Right forelimb (tissue), 1 donor: ENCODE measurements at regions not wholly inside any gene's neighbourhood (a gene's known extent, or its start where the extent isn't known, plus 50 kb on each side); places are given as distances from the start of the nearest gene placed in this dataset.
A peak's percentile ranks its signal among the peaks of the same experiment; 100 is the strongest.
"Not testable (repeated sequence)": the region's sequence is repeated elsewhere in the genome, so short reads cannot be mapped to it uniquely, and the experiment has no call there.

Experiments used
- DNase-seq: peaks from one replicate; pipeline ENCODE4 v3.0.0-alpha.2; 2018

DNA sequence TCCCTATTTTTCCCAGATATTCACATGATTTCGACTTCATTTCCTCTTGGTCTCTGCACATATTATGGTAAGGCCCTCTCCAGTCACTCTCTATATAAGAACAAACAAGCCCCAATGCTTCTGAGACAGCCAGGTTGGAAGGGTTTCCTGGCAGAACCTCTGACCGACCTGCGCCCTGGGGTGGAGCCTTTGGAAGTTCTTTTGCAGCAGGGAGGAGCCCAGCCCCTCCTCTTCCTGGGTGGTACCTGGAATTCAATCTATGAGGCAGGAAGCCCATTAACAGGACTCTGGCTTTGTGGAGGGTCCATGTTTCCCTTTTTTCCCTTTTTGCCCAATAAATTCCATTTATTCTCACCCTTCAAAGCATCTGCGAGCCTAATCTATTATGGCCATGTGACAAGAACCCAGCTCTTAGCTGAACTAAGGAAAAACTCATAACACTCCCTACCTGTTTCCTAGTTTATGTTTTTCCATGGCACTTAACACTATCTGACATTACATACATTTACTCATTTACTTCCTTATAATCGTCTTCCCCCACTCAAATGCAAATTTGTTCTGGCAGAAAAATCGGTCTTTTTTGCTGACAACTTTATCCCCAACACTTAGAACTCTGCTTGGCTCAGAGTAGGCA, 92.5 kb upstream of the FRMD4A start:
- DNase-seq = no peak

DNA sequence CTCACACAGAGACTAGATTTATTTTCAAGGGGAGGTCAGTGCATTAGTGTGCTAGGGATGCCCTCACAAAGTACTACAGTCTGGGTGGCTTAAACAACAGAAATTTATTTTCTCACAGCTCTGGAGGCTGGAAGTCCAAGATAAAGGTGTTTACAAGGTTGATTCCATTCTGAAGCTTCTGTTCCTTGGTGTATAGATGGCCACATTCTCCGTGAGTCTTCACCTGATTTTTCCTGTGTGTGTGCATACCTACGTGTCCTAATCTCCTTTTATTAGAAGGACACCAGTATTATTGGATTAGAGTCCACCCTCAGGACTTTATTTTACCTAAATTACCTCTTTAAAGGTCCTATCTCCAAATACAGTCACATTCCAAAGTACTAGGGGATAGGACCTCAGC, 91.7 kb upstream of the FRMD4A start:
- DNase-seq = no peak

DNA sequence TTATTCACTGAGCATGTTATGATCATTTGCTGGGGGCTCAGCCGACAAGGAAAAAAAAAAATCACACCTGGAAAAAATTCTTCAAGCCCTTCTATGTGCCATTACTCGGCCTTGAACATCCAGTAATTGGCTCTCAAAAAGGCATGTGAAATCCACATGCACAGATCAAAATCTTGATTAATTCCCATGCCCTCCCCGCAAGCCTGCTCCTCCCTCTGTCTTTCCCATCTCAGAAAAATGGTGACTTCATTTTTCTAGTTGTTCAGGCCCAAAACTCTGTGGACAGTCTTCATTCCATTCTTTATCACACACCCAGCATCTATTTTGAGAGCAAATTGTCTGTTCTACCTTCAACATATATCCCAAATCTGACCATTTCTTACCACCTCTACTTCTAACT, 91.2 kb upstream of the FRMD4A start:
- DNase-seq = no peak

DNA sequence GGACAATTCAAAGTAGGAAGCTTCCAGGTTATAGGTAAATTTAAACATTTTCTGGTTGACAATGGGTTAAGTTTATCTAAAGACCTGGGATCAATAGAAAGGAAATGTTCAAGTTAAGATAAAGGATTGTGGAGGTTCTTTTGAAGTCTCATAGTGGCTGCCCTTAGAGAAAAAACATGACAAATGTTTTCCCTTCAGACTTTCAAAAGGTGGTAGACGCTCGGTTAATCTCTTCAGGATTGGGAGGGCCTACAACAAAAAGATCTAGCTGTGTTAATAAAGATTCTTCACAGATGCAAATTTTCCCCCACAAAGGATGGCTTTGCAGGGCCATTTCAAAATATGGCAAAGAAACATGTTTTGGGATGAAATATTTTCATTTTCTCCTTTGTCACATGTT, 86.6 kb upstream of the FRMD4A start:
- not testable (repeated sequence) for DNase-seq

DNA sequence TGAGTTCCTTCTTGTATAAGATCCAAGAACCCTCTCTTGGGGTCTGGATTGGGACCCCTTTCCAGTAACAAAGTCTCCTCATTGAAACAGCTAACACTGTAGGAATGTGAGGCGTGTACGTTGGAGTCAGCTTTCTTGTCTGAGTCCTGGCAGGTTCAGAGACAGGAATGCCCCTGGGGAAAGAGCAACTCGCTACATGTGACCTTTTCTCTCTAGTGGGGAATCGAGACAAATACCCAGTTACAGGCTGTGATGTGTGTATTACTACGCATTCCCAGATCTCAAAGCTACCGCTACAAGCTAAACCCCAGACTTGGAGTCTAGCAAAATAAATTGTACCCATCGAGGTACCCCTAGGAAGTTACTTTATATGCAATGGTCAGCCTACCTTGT, 85.6 kb upstream of the FRMD4A start:
- no peak for DNase-seq

DNA sequence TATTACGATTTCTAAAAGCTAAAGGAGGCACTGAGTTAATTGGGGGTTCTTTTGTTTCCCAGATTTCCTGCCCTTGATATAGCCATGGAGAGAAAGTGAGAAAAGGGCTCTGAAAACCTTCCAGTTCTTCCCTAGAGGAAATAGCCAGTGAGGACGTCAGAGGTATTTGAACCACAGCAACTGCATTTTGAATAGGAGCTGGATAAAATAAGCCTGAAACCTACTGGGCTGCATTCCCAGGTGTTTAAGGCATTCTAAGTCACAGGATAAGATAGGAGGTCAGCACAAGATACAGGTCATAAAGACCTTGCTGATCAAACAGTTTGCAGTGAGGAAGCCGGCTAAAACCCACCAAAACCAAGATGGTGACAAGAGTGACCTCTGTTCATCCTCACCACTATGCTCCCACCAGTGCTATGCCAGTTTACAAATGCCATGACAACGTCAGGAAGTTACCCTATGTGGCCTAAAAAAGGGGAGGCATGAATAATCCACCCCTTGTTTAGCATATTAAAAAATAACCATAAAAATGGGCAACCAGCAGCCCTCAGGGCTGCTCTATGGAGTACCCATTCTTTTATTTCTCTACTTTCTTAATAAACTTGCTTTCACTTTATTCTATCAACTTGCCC, 85.1 kb upstream of the FRMD4A start:
- DNase-seq = no peak

DNA sequence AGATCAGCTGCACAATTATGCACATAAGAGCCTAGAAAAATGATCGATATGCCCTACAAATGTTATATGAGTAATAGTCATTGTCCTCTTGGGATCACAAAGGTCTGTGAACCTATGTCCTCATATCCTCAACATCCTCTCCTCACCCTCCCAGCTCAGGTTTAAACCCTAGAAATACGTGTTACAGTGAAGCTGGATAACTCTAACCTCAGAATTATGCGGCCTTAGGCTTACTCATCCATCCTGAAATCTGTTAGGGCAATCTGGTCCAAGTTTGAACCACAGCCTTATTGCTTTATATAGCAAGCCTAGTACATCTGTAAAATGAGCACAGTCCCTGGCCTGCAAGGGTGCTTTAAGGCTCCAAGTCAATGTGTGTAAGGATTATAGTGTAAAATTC, 84.2 kb upstream of the FRMD4A start:
- DNase-seq = no peak

DNA sequence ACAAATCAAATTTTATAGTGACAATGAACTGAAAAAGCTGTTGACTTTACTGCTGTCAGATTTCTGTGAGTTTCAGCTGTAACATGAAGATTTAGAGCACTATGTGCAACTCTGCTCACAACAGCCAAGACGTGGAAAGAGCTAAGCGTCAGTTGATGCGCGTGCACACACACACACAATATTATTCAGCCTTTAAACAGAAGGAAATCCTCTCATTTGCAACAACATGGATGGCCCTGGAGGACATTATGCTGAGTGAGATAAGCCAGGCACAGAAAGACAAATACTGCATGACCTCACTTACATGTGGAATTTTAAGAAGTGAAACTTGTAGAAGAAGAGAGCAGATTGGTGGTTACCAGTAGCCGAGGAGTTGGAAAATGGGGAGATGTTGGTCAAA, 82.8 kb upstream of the FRMD4A start:
- DNase-seq = no peak

DNA sequence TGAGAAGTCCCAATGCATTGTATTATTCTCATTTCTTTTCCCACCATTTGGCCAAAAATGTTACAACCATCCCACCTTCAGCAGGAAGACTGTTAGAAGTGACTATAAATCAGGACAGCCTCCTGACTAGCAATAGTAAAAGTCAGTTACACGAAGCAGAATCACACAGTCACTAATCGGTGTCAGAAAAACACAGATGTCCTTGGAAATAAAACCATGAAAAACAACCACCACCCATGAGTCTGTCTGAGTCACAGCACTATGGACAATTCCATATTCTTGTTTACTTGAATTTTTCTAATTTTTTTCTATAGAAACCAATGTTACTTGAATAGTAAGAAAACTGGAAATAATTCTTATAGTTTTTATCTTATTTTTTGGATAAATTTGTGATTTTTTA, 81.9 kb upstream of the FRMD4A start:
- no peak for DNase-seq

DNA sequence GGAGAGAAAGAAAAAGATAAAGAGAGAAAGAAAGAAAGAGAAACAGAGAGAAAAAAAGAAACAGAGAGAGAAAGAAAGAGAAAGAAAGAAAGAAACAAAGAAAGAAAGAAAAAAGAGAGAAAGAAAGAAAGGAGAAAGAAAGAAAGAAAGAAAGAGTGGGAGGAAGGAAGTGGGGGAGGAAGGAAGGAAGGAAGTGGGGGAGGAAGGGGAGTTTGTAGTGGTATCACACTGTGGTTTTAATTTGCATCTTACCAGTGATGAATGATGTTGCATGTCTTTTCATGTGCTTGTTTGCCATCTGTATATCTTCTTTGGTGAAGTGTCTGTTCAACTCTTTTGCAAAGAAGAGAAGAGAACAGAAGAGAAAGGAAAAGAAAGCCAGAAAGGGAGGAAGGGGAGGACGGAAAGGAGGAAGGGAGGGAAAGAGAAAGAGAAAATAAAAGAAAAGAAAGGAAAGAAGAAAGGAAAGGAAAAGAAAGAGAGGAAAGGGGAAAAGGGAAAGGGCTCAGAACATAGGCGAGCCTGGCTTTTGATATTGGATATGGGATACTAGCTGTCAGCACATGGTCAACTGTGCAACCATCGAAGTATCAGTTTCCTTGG, 79.2 kb upstream of the FRMD4A start:
- no peak for DNase-seq

DNA sequence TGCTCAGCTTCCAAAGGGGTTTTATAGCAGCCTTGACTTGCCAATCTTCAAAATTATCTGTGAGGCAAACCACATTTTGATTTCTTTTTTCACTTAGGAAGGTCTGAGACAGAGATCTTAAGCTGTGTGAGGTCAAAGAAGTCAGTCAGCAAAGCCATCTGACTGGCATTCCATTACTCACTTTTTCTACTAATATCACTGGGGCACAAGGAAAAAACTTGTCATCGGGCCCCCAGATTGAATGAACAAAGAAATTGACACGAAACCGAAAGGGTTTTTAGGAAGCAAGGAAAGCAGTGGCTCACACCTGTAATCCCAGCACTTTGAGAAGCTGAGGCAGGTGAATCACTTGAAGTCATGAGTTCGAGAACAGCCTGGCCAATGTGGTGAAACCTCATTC, 78.5 kb upstream of the FRMD4A start:
- DNase-seq = no peak

DNA sequence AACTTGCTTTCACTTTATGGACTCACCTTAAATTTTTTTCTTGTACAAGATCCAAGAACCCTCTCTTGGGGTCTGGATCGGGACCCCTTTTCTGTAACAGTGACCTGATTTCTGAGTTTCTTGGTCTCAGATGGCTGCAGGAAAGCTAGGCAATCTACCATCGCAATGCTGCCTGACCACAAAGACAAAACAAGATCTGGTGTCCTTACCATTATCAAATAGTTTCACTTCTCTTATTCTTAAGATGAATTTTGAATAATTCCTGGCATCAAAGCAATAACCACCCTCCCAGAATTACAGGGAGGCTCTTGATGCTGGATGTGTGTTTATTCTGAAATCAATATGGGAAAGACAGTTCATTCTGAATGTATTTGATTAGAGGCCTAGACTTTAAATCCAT, 77.4 kb upstream of the FRMD4A start:
- DNase-seq = no peak

DNA sequence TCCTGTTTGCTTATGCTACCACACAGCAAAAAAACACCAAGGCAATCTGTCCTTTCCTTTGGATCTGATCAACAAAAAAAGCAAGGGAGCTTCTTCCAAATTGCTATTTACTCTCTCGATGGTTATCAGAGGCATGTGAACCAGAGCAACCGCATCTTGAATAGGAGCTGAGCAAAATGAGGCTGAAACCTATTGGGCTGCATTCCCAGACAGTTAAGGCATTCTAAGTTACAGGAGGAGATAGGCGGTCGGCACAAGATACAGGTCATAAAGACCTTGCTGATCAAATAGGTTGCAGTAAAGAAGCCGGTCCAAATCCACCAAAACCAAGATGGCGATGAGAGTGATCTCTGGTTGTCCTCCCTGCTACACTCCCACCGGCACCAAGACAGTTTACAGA, 76.8 kb upstream of the FRMD4A start:
- DNase-seq = no peak

DNA sequence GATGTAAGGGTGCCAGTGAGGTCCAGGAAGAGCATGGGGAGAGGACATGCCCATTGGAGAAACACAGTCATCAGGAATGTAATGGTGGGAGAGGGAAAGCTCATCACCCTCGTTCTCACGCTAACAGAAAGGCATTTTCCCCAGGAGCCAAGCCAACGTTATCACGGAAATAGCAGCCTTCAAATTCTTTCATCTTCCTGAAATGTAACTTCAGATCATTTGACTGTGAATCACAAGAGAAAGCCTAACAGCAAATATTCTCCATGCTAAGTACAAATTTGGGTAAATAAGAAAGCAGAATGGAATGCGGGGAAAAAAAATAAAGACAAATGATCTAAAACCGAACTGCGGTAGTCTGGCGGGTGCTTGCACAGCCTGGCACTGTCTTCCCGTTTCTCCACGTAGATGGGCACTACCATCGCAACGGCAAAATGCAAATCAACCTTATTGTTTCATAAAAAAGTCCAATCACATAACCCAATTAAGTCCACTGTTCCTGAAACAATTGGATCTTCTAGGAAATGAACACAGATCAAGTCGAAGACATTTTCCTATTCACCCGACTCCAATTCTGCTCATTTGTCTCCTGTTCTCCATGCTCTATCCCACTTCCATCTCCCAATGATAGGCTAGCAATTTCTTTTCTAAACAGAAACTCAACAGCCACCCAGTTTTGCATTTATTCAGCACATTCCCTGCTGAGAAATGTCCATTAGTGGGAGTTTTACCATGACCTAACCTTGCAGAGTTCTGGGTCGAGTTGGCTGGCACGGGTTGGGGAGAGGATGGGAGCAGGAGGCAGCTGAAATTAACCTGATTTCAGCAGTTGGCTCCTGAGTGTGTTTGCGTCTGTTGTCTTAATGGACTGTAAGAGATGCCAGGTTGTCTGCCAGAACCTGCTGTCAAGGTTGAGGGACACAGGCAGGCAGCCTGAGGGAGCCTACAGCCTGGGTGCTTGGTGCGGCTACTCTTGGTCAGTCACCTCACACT, 74.6 kb upstream of the FRMD4A start:
- DNase-seq = no peak

DNA sequence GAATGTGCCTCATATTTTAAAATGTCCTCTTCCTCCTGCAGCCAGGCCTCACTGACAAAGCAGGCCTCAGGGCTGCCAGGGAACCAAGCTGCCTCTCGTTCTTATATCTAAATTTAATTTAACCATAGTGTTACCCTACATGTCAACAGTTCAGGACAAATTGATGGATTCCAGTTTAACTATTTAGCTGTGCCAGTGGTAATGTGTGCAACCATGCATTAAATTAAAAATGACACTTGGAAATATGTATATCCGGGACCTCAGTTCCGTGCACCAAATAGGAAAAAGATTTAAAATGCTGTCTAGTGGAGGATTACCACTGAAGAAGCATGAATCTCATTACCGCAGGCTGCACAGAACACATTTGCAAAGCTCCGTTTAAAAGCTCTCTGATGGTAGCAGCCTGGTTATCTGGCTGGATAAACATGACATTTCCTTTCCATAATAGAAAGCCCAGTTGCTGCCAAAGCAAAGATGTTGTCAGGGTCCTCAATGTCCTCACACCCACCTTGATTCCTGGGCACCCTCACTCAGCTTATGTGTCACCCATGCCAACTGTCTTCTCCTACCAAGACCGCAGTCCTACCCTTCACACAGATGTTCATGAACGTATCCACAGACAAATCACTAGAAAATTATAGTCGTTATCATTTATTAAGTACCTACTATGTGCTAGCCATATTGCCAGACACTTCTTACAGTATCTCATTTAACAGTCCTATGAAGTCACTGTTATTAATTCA, 73.3 kb upstream of the FRMD4A start:
- DNase-seq = no peak

DNA sequence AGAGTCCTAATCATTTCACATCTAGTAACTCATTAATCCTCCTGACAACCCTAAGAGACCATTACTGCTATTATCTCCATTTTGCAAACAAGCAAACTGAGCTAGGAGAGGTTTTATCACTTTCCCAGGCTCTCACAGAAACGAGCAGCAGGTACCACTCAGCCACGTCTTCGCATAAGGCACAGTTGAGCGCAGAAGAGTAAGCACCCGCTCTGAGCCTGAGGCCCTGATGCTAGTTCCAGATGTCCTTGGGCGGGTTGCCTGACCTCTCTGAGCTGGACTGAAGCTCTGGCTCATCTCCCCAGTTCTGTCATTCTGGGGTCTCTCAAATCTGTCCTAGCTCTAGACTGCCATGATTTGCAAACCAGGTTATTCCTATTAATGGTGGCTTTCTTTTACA, 72.6 kb upstream of the FRMD4A start:
- DNase-seq = no peak

DNA sequence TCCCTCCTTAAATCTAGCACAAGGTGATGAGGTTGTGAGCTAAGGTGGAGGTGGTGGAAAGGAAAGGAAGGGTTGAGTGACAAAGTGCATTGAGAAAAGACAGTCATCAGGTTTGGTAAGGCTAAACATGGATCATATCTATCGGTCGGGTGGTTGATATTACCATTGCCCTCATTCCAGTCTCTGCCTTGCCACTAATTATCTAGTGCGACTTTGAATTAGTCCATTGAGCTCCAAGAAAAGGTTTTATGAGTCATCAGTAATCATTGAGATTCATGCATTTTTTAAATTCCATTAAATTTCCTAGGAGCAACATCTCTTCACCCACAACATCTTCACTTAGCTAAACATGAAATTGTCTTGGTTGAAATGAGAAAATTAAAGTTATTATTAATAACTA, 68.9 kb upstream of the FRMD4A start:
- DNase-seq = no peak

DNA sequence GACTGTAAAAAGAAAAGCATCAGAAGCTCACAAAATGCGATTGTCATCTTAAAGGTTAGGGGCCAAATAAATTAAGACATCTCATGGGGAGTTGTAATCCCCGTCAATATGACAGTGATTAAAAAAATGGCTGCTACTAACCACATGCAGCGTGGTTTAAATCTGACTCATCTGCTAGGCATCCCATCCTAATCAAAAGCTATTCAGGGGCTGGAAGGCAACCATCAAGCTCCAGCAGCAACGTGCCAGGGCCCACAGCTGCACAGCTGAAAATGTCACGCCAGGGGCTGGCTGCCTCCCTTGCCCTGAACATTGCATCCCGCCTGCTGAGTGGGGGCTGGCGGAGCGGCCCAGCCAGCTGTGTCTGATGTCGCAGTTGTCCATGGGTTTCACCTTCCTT, 66.3 kb upstream of the FRMD4A start:
- peak; percentile 82 for DNase-seq

DNA sequence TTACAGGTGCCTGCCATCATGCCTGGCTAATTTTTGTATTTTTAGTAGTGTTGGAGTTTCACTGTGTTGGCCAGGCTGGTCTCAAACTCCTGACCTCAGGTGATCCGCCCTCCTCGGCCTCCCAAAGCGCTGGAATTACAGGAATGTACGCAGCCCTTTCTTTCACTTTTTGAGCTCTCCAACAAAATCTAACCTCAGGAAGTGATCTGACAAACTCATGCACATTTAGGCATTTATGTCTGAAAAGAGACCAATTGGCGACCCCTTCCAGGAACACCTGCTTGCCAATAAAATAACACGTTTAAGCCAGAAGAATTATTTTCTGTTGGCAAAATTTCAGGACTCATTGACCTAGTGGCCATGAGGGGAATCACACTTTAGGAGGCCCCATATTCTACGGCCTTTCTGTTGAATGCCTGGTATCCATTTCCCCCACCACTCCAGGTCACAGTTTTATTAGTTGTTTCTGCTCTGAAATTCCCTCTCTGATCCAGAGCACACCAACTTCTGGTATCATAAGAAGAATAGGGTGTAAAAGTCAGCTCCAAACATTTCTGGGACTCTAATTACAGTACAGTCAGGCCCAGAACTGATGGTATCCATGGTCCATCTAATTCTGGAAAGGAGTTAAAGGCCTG, 65.8 kb upstream of the FRMD4A start:
- no peak for DNase-seq

DNA sequence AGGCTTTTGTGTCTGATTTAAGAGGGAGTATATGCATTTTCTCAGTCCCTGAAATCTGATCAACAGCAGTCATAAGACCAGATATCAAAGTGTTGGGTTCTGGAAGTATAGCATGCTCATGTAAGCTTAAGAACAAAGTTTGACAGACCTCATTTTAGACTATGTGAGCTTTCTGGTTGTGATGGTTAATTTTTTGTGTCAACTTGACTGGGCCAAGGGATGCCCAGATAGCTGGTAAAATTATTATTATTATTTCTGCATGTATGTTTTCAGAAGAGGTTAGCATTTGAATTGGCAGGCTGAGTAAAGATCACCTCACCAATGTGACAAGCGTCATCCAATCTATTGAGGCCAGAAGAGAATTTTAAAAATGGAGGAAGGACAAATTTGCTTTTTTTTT, 63.5 kb upstream of the FRMD4A start:
- DNase-seq = no peak

DNA sequence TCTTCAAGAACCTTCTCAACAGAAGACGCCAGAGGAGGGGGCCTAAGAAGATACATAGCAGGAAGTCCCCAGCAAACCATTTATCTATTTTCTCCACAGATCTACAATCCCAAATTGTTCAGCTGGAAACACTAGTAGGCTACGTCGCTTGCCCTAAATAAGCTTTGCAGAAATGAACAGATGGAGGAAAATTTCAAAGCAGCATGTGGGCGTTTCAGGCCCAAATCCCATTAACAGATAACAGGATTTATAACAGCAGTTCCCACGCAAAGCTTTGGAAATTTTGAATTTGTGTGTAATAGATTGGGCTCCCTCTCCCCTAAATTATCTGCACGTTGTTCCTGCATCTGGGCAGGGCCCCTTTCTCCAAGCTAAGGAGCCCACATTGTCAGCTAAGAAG, 60.6 kb upstream of the FRMD4A start:
- no peak for DNase-seq

DNA sequence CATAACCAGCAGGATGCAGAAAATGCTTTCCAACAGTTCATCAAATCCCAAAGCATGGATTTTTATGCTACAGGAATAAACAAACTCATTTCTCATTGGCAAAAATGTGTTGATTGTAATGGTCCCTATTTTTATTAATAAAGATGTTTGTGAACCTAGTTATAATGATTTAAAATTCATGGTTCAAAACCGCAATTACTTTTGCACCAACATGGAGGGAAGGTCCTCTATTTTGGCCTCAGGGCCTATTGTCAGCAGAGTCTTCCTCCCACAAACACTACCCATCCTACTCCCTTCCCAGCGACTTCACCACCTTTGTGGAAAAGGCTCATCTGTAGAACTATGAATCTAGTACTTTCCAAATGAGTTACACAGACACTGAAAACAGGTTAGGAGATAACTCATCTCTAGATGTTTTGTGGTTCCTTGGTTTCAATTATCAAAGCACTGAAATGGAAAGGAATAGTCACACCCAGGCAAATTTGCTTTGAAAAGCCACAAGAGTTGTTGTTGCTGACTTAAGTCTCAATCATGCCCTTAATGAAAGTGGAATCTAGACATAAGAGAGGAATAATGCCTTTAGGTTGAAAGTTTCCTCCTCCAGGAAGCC, 59.4 kb upstream of the FRMD4A start:
- DNase-seq = no peak
